ENCODE measurements at regions not wholly inside any gene's neighbourhood (a gene's known extent, or its start where the extent isn't known, plus 50 kb on each side); places are given as distances from the start of the nearest gene placed in this dataset.

DNA sequence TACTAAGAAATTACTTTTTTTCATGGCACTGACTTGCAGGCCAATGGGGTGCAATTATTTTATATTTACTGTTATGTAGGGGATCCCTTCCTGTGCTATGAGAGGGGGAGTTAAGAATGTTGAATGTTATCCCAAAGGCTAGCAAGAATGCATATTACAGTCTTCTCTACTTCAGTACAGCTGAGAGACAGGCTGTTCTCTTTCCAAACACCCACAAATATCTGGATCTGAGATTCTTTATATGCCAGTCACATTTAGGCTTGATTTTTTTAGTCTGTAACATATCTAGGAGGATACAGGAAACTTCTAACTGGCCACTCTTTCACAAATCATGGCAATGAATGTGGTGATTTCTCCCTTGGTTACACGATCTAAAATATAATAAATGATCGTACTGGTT is 266.4 kb upstream of the FZD8 start:
- Mint-ChIP-seq H3K9me3 (ENCODE audit: unreplicated experiment) (no peaks in the 10 kb centered on the region), H3K36me3 (ENCODE audit: low read depth, unreplicated experiment) (no peaks in the 10 kb centered on the region), H3K4me1 (ENCODE audit: unreplicated experiment) (peaks cover 22% of the 10 kb centered on the region), H3K4me3 (ENCODE audit: unreplicated experiment) (no peak overlapping the region), H3K27me3 (ENCODE audit: unreplicated experiment) (peaks cover 10% of the 10 kb centered on the region), H3K27ac (ENCODE audit: unreplicated experiment) (no peak overlapping the region)
- TF ChIP-seq, protein P1, sequence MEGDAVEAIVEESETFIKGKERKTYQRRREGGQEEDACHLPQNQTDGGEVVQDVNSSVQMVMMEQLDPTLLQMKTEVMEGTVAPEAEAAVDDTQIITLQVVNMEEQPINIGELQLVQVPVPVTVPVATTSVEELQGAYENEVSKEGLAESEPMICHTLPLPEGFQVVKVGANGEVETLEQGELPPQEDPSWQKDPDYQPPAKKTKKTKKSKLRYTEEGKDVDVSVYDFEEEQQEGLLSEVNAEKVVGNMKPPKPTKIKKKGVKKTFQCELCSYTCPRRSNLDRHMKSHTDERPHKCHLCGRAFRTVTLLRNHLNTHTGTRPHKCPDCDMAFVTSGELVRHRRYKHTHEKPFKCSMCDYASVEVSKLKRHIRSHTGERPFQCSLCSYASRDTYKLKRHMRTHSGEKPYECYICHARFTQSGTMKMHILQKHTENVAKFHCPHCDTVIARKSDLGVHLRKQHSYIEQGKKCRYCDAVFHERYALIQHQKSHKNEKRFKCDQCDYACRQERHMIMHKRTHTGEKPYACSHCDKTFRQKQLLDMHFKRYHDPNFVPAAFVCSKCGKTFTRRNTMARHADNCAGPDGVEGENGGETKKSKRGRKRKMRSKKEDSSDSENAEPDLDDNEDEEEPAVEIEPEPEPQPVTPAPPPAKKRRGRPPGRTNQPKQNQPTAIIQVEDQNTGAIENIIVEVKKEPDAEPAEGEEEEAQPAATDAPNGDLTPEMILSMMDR (IDR thresholded peaks at IDR 0.05; ENCODE audit: unreplicated experiment): no peak
- no peak for DNase-seq (ENCODE audit: low spot score)

DNA sequence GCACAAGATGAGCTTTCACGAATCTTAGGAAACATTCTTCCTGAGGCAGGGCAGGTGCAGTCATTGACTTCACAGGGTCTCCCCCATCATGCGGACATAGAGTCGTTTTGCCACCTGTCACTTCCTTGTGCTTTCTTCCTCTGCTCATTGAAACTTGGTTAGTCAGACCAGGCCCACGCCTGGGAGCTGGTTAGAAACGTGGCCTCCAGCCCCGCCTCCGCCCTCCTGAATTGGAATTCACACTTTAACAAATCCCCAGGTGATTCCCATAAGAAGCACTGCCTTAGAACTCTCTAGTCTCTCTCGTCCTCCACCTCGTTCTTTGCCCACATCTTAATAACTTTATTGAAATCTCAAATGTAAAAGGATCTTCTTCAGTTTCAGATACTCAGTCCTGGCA is 265.5 kb upstream of the FZD8 start:
- Mint-ChIP-seq H3K4me1 (ENCODE audit: unreplicated experiment) (peaks cover 20% of the 10 kb centered on the region), H3K27ac (ENCODE audit: unreplicated experiment) (no peak overlapping the region)

DNA sequence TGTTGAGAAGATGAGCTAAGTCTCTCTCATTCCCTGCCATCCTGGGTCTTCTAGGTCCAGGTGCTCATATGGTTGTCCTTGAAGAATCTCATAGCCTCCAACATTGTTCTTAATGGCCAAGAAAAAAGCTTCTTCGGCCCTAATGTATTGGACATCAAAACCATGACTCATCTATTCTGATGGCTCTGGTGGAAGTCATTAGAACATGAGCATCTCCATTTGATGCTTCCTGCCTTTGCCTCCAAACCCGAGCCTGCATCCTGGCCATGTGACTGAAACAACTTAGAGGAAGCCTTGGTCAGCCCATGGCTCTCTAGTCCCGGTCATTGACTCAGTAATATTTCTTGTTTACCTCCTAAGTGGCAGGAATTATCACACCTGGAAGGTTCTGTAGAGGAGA is 264.1 kb upstream of the FZD8 start:
- Mint-ChIP-seq H3K4me1 (ENCODE audit: unreplicated experiment) (peaks cover 15% of the 10 kb centered on the region), H3K36me3 (ENCODE audit: low read depth, unreplicated experiment) (no peaks in the 10 kb centered on the region), H3K9me3 (ENCODE audit: unreplicated experiment) (no peaks in the 10 kb centered on the region), H3K27ac (ENCODE audit: unreplicated experiment) (no peak overlapping the region), H3K27me3 (ENCODE audit: unreplicated experiment) (peaks cover 10% of the 10 kb centered on the region), H3K4me3 (ENCODE audit: unreplicated experiment) (no peak overlapping the region)
- DNase-seq (ENCODE audit: low spot score): no peak
- TF ChIP-seq, protein P1 (IDR thresholded peaks at IDR 0.05; ENCODE audit: unreplicated experiment): no peak

More for the DNA sequence above, 265.5 kb upstream of the FZD8 start:
- Mint-ChIP-seq H3K4me3 (ENCODE audit: unreplicated experiment) (no peak overlapping the region), H3K9me3 (ENCODE audit: unreplicated experiment) (no peaks in the 10 kb centered on the region), H3K36me3 (ENCODE audit: low read depth, unreplicated experiment) (no peaks in the 10 kb centered on the region), H3K27me3 (ENCODE audit: unreplicated experiment) (peaks cover 10% of the 10 kb centered on the region)
- TF ChIP-seq, protein P1 (IDR thresholded peaks at IDR 0.05; ENCODE audit: unreplicated experiment): no peak
- DNase-seq (ENCODE audit: low spot score): no peak

DNA sequence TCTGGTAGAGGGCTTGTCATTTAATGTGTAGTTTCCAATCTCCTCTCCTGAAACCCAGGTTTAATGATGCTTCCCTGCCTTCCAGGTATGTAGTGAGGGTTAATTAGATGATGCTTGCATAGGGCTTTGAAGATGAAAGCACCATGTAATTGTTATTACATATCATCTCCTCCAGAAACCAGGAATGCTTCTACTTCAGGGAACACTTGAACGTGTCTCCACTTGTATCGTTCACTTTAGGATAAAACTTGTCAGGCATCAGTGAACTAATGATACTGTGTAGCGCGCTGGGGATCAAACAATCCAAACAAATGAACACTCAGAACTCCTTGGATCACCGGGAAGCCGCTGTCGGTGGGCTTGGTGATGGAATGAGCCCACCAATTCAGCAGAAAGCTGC is 260.9 kb upstream of the FZD8 start:
- H3K9me3 Mint-ChIP-seq (ENCODE audit: unreplicated experiment): no peaks in the 10 kb centered on the region
- H3K36me3 Mint-ChIP-seq (ENCODE audit: low read depth, unreplicated experiment): no peaks in the 10 kb centered on the region
- no peak overlapping the region for H3K27ac Mint-ChIP-seq (ENCODE audit: unreplicated experiment)
- peaks cover 10% of the 10 kb centered on the region for H3K27me3 Mint-ChIP-seq (ENCODE audit: unreplicated experiment)
- H3K4me1 Mint-ChIP-seq (ENCODE audit: unreplicated experiment): peaks cover 16% of the 10 kb centered on the region
- TF ChIP-seq, protein P1 (IDR thresholded peaks at IDR 0.05; ENCODE audit: unreplicated experiment): no peak
- no peak overlapping the region for H3K4me3 Mint-ChIP-seq (ENCODE audit: unreplicated experiment)
- no peak for DNase-seq (ENCODE audit: low spot score)

DNA sequence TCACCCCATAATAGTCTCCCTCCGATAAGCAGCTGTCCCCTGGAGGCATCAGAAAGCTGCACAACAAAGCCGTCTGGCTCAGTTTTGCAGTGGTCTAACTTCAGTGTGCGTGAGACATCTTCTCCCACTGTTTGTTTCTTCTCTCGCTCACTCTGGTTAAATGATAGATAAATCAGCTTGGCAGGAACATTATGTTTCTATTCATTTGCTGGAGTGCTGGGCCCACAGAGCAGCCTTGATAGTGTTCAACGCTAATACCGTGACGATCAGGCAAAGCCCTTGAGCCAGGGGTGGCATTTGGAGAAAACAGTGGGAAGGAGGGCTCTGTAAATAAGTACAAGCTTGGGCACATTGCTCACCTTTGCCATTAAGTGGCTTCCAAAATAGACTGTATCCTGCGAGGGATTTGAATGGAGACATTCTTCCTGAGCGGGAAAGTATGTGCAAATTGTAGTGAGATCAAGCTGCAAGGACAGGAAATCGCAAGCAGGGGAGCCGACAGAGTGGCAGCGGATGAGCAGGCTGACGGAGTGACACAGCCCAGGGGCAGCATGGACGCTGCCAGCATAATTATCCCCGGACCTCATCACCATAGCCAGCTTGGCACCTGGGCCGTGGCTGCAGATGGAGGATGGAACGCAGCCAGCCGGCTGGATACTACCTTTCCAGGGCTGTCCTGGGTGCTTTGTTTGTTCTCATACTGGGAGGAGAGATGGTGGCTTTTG is 256.8 kb upstream of the FZD8 start:
- H3K27ac Mint-ChIP-seq (ENCODE audit: unreplicated experiment): no peak overlapping the region
- TF ChIP-seq, protein P1 (IDR thresholded peaks at IDR 0.05; ENCODE audit: unreplicated experiment): no peak

More for the DNA sequence above, 256.8 kb upstream of the FZD8 start:
- no peak for DNase-seq (ENCODE audit: low spot score)
- Mint-ChIP-seq H3K9me3 (ENCODE audit: unreplicated experiment) (no peaks in the 10 kb centered on the region), H3K36me3 (ENCODE audit: low read depth, unreplicated experiment) (no peaks in the 10 kb centered on the region), H3K4me3 (ENCODE audit: unreplicated experiment) (no peak overlapping the region), H3K4me1 (ENCODE audit: unreplicated experiment) (peaks cover 10% of the 10 kb centered on the region), H3K27me3 (ENCODE audit: unreplicated experiment) (peaks cover 6% of the 10 kb centered on the region)

Data from endothelial cell (in vitro differentiated cells).